Duodenal mucosa (tissue), 2 donors: ENCODE measurements at regions not wholly inside any gene's neighbourhood (a gene's known extent, or its start where the extent isn't known, plus 50 kb on each side); places are given as distances from the start of the nearest gene placed in this dataset.
"Not testable (repeated sequence)": the region's sequence is repeated elsewhere in the genome, so short reads cannot be mapped to it uniquely, and the experiment has no call there.

Experiments
- H3K27ac ChIP-seq: one replicate; pipeline ENCODE4 v1.7.0; 2013; ENCODE audit warnings: low read depth, low read length
- H3K27me3 ChIP-seq, 2 donors: one replicate each; pipeline ENCODE4 v1.7.0; 2013; ENCODE audit warnings: low read length in 2 of 2, control low read depth in 1 of 2; ENCODE audit not compliant: insufficient read depth in 2 of 2, control insufficient read depth in 1 of 2
- H3K36me3 ChIP-seq, 2 donors: one replicate each; pipeline ENCODE4 v1.7.0; 2013; ENCODE audit warnings: low read length in 2 of 2, control low read depth in 1 of 2; ENCODE audit not compliant: insufficient read depth in 2 of 2, control insufficient read depth in 1 of 2
- H3K4me1 ChIP-seq, 2 donors: one replicate each; pipeline ENCODE4 v1.7.0; 2013; ENCODE audit warnings: low read length in 2 of 2, control low read depth in 1 of 2; ENCODE audit not compliant: insufficient read depth in 2 of 2, control insufficient read depth in 1 of 2
- H3K4me3 ChIP-seq, 2 donors: one replicate each; pipeline ENCODE4 v1.7.0; 2013; ENCODE audit warnings: low read length in 2 of 2, low read depth in 1 of 2
- H3K9ac ChIP-seq, 2 donors: one replicate each; pipeline ENCODE4 v1.7.0; 2013; ENCODE audit warnings: low read length in 2 of 2, low read depth in 1 of 2
- H3K9me3 ChIP-seq, 2 donors: one replicate each; pipeline ENCODE4 v1.7.0; 2013; ENCODE audit warnings: low read length in 2 of 2, control low read depth in 1 of 2; ENCODE audit not compliant: control insufficient read depth in 1 of 2

- H3K27me3 ChIP-seq, H3K27ac ChIP-seq, H3K9me3 ChIP-seq, H3K9ac ChIP-seq, H3K4me1 ChIP-seq, H3K36me3 ChIP-seq, H3K4me3 ChIP-seq: not testable (repeated sequence)
Measured at GRCh38 chr1:221971035-221971434, 229.1 kb upstream of the DUSP10 start.

- H3K9me3 ChIP-seq, H3K36me3 ChIP-seq, H3K4me3 ChIP-seq, H3K27ac ChIP-seq, H3K4me1 ChIP-seq, H3K9ac ChIP-seq, H3K27me3 ChIP-seq: not testable (repeated sequence)
Measured at GRCh38 chr1:221969298-221969858, 227.5 kb upstream of the DUSP10 start.

GRCh38 chr1:221967538-221967937 is 225.6 kb upstream of the DUSP10 start:
- H3K4me3 ChIP-seq, H3K9ac ChIP-seq, H3K27me3 ChIP-seq, H3K9me3 ChIP-seq, H3K27ac ChIP-seq, H3K36me3 ChIP-seq, H3K4me1 ChIP-seq: not testable (repeated sequence)

- not testable (repeated sequence) for H3K4me1 ChIP-seq, H3K4me3 ChIP-seq, H3K36me3 ChIP-seq, H3K9ac ChIP-seq, H3K27me3 ChIP-seq, H3K27ac ChIP-seq, H3K9me3 ChIP-seq
Measured at GRCh38 chr1:221966888-221967287, 225.0 kb upstream of the DUSP10 start.

- H3K4me1 ChIP-seq, H3K27ac ChIP-seq, H3K36me3 ChIP-seq, H3K27me3 ChIP-seq, H3K9ac ChIP-seq, H3K4me3 ChIP-seq, H3K9me3 ChIP-seq: not testable (repeated sequence)
Measured at GRCh38 chr1:221965891-221966290, 224.0 kb upstream of the DUSP10 start.

- Histone ChIP-seq H3K9ac (no peak overlapping the region), H3K4me3 (no peak overlapping the region), H3K9me3 (no peaks in the 10 kb centered on the region), H3K36me3 (no peaks in the 10 kb centered on the region), H3K27ac (no peak overlapping the region), H3K4me1 (peaks cover 0 to 9% of the 10 kb centered on the region in 2 donors), H3K27me3 (no peaks in the 10 kb centered on the region)
Measured at GRCh38 chr1:221965252-221965651, 223.4 kb upstream of the DUSP10 start.

- Histone ChIP-seq H3K36me3 (no peaks in the 10 kb centered on the region), H3K9ac (no peak overlapping the region), H3K27ac (no peak overlapping the region), H3K9me3 (no peaks in the 10 kb centered on the region), H3K4me1 (peaks cover 0 to 9% of the 10 kb centered on the region in 2 donors), H3K27me3 (no peaks in the 10 kb centered on the region), H3K4me3 (no peak overlapping the region)
Measured at GRCh38 chr1:221963742-221964141, 221.9 kb upstream of the DUSP10 start.

- Histone ChIP-seq H3K27me3 (no peaks in the 10 kb centered on the region), H3K36me3 (no peaks in the 10 kb centered on the region), H3K9me3 (no peaks in the 10 kb centered on the region), H3K27ac (no peak overlapping the region), H3K9ac (no peak overlapping the region), H3K4me3 (no peak overlapping the region), H3K4me1 (peaks cover 0 to 9% of the 10 kb centered on the region in 2 donors)
Measured at GRCh38 chr1:221962385-221962784, 220.5 kb upstream of the DUSP10 start.

GRCh38 chr1:221961532-221962292 is 219.8 kb upstream of the DUSP10 start:
- no peak overlapping the region for H3K27ac ChIP-seq
- no peaks in the 10 kb centered on the region for H3K9me3 ChIP-seq

GRCh38 chr1:221958161-221958562 is 216.3 kb upstream of the DUSP10 start:
- H3K9me3 ChIP-seq, H3K4me3 ChIP-seq, H3K36me3 ChIP-seq, H3K27ac ChIP-seq, H3K9ac ChIP-seq, H3K27me3 ChIP-seq, H3K4me1 ChIP-seq: not testable (repeated sequence)

More at GRCh38 chr1:221961532-221962292, 219.8 kb upstream of the DUSP10 start:
- no peak overlapping the region for H3K4me3 ChIP-seq
- H3K36me3 ChIP-seq = no peaks in the 10 kb centered on the region
- H3K4me1 ChIP-seq = peaks cover 0 to 9% of the 10 kb centered on the region in 2 donors
- H3K9ac ChIP-seq = no peak overlapping the region
- H3K27me3 ChIP-seq = no peaks in the 10 kb centered on the region
